EL (cell line): ENCODE measurements at regions not wholly inside any gene's neighbourhood (a gene's known extent, or its start where the extent isn't known, plus 50 kb on each side); places are given as distances from the start of the nearest gene placed in this dataset.
"Not testable (repeated sequence)": the region's sequence is repeated elsewhere in the genome, so short reads cannot be mapped to it uniquely, and the experiment has no call there.

Experiments
- DNase-seq: peaks from one replicate; pipeline ENCODE4 v3.0.0-alpha.2; 2016

DNA sequence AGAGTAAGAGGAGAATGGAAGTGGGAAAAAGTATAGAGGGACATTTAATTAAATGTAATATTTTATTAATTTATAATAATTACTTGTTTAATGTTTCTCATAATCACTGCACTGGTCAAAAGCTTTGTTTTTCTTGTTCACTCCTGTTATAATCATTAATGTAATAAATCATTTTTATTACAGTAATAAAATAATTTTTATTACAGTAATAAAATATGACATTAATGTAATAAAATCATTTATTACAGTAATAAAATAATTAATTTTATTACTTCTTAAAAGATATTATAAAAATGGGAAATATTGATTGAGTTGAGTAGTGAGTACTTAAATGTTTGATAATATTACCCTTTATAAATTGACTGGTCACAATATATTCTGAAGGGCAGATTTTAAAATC, 181.1 kb upstream of the SOX2 start:
- DNase-seq, result no peak

DNA sequence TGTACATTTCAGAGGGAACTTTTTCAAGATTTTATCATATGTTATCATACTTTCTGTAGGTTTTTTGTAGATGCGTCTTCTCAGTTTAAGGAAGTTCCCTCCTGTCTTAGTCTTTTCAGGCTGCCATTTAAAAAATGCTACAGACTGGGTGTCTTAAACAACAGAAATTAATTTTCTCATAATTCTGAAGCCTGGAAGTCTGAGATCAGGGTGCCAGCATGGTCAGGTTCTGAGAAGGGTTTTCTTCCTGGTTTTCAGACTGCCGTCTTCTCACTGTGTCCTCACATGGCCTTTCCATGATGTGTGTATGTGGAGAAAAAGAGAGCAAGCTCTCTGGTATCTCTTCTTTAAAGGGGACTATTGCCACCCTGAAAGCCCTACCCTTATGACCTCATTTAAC, 189.9 kb upstream of the SOX2 start:
- DNase-seq, result no peak

DNA sequence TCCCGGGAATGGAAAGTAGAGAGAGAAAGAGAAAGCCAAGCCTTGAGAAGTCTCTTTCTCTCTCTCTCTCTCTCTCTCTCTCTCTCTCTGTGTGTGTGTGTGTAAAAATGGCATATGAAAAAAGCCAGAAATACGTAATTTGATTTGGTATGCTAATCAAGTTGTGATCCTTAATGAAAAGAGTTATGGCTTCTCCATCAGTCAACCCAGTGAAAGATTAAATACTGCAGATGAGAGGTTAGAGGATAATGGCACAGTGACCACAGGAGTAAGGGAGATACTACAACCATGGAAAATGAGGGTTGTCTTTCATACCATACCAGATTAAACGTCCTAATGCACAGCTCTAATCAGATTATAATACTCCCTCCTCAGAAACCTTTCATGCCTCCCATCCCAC, 193.5 kb upstream of the SOX2 start:
- DNase-seq, result no peak

DNA sequence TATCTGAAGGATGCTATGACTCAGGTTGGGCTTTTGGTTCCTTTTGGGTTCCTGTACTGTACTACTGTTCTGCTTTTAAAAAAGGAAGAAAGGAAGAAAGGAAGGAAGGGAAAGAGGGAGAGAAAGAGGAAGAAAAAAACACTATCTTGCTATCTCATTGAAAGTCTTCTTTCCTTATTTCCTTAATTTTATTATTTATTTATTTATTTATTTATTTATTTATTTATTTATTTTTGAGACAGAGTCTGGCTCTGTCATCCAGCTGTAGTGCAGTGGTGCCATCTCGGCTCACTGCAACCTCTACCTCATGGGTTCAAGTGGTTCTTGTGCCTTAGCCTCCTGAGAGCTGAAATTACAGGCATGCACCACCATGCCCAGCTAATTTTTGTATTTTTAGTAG, 198.9 kb upstream of the SOX2 start:
- DNase-seq, result no peak

DNA sequence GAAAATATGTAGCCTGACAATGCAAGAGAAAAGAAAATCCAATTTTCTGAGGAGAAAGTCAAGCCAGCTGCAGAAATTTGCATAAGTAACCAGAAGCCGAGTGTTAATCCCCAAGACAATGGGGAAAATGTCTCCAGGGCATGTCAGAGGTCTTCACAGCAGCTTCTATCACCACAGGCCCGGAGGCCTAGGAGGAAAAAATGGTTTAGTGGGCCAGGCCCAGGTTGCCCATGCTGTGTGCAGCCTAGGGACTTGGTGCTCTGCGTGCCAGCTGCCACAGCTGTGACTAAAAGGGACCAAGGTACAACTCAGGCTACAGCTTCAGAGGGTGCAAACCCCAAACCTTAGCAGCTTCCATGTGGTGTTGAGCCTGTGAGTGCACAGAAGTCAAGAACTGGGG, 201.2 kb upstream of the SOX2 start:
- DNase-seq, result no peak

DNA sequence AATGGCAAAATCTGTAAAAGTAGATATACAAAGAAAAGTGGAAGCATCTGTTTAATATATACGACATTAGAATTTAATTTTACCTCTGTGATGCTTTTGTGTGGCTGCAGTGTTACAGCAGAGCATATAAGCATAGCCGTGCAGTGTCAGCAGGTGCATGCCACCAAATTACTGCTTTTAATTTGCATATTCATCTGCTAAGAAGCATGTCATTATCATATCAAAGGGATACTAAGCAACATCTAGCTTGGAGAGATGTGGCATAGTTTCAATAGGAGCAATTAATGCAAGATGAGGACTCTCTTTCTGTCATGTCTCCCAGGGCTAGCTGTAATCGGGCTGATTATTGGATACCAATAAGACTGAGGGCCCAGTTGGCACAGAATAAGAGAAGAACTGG, 214.4 kb upstream of the SOX2 start:
- DNase-seq, result no peak

DNA sequence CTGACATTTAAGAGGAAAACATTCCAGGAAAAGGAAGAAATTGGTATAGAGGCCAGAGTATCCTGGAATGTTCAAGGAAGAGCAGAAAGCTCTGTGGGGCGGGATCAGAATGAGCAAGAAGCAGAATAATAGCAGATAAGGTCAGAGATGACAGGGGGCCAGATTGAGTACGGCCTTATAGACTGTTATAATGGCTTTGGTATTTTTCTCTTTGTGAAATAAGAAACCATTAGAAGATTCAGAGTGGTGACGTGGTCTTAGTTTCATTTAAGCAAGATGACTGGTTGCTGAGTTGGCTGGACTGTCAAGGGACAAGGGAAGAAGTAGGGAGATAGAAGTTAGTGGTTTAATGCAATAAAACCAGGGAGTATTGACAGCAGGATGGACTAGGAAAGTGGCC, 218.3 kb upstream of the SOX2 start:
- DNase-seq, result no peak

DNA sequence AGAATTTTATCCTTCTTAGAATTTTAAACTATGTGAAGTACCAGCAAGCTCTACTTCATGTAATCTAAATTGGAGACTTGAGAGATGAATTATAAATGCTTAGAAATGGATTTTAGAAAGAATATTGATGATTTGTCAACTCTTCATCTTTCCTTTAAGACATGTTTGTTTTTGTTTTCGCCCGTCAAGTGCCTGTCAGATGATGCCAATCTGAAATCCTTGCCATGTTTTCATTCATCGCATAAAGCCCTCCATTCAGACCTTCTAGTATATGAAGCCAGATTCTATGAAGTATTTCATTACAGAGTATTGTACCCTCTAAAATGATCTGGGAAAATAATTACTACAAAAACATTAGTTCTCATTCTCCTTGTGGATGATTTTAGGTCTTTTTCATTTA, 223.2 kb upstream of the SOX2 start:
- no peak for DNase-seq

DNA sequence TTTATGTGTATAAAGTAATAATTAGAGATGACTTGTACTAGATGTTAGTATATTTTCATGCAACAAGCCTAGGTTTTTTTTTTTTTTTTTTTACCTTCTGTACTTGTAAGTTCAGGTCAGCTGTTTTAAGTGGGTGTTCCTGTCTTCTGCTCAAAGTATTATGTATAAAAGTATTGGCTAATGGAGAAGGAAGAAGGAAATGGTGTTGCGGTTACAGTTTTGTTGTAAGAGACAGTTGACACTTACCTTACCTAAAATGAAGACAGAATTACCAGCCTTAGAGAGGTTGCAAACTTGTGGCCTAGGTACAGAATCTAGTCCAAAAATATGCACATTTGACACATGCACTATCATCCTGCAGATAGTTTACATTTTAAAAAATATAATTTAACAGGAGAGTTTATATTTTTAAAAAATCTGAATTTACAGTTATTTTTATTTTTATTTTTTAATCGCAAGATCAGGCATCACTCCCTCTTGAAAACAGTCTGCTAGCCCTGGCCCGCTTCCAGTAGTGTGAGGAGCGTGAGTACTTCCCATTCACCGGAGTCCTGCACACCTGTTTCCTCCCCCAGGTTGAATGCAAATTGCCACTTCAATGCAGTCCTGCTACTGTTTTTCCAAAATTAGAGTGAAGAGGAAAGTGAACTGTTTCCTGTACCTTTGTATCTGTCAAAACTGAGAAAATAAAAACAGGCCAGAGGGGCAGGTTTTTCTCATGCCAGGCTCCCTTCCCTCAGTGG, 224.3 kb upstream of the SOX2 start:
- DNase-seq, result no peak

DNA sequence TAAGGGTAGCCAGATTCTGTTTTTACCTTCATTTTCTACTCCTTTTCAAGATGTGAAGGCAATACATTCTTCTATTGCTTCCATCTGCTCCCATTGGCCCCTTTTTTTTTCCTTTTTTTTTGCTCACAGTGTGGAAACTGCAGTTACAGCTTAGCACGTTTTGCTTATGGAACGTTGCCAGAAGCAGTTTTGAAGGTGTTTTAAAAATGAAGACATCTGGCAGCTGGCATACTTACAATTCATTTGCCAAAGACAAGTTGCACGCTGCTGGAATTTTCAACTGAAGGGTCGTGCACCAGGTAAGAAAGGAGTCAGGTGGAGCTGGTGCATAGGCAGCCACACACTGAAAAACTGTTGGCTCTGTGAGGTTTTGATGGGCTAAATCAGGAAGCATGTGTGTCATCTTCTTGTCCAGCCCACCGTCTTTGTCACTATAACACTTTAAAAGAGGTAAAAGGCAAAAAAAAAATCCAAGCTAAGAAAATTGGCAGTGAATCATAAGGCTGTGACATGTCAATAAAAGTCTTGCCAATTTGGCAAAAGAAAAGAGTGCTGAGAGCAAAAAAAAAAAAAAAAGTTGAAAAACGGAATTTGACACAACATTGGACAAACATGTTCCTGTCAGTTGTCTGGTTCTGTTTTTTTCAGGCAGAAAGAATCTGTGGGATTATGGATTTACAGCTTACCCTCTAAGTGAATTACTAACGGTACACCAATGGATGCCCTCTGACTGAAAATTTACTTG, 225.4 kb upstream of the SOX2 start:
- DNase-seq, result no peak

DNA sequence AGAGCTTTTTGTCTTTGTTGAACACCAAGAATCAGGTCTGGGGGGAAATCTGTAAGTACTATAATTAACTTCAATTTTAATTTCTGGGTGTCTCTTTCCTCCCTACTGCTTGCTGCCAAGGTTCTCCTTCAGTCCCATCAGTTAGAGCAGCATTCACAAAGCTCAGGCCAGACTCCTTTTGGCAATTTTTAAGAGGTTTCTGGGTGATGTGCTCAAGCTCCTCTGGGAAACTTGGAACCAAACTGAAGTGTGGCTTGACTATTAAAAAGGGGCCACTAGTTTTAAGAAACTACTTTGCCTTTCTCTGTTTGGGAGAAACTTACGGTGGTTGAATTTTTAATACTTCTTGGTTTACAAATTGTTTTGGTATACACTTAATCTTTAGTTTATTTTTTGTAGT, 227.7 kb upstream of the SOX2 start:
- no peak for DNase-seq

DNA sequence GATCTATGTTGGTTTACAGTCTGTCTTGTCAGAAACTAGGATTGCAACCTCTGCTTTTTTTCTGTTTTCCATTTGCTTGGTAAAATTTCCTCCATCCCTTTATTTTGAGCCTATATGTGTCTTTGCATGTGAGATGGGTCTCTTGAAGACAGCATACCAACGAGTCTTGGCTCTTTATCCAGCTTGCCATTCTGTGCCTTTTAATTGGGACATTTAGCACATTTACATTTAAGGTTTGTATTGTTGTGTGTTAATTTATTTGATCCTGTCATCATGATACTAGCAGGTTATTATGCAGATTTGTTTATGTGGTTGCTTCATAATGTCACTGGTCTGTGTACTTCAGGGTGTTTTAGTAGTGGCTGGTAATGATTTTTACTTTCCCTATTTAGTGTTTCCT, 236.6 kb upstream of the SOX2 start:
- DNase-seq, result not testable (repeated sequence)

DNA sequence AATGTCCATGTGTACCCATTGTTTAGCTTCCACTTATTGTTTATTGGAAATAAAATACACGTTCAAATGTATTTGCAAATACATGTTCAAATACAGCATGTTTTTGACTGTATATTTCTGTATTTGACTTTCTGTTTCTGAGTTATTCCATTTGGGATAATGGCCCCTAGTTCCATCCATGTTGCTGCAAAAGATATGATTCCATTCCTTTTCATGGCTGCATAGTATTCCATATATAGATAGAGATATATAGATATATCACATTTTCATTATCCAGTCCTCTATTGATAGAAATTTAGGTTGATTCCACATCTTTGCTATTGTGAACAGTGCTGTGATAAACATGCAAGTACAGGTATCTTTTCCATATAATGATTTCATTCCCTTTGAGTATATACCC, 241.4 kb upstream of the SOX2 start:
- no peak for DNase-seq

DNA sequence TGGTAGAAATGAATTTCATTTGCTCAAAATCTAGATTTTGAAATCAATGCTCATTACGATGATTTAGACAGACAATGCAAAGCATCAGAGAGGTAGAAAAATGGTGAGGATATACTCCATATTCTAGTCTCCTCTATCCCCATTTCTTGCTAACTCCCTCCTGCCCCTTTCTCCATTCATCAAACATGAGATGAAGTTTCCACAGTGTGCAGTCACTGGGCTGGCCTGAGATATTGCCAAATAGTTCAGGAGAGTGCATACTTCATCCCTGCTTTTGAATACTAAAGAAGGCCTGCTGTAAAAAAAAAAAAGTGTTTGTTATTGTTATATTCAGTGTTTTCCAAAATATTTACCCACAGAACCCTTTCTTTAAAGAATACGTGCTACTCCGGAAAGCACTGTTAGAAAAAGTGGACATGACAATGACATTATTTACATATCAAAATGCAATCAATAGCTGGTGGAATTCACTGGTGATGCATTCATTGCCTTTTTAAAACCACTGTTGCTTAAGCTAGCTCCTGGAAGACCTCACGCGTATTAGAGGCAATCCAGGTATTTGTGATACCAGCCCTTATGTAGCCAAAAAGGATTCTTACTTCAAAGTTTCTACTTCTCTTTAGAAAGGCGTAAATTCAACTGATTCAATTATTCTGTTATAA, 247.6 kb upstream of the SOX2 start:
- no peak for DNase-seq

DNA sequence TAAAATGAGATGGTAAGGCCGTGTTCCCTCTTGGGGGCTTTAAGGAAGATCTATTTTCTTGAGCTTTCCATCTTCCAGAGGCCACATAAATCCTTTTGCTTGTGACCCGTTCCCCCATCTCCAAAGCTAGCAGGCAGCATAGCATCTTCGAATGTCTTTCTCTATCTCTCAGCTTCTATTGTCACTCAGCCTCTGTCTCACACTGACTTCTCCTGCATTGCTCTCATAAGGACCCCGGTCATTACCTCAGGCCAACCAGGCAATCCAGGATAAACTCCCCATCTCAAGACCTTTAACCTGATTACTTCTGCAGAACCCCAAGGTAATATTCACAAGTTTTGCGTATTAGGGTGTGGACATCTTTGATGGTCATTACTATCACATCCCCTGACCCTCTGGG, 250.3 kb upstream of the SOX2 start:
- no peak for DNase-seq

DNA sequence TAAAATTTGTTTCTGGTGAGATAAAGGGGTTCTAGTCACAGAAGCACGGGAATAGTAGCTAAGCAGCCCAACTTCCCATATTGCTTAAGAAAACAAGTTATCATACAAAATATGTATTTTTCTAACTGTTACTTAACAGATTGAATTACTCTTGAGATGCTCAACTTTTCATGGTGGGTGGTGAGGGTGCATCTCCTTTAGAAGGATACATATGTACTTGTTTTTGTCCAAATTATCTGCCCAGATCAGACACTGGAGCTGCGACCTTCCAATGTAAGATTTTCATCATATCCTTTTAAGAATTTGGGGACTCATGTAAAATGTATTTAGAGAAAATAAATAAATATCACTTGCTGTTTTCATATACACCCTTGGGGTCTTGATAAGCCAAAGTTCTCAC, 252.2 kb upstream of the SOX2 start:
- no peak for DNase-seq

DNA sequence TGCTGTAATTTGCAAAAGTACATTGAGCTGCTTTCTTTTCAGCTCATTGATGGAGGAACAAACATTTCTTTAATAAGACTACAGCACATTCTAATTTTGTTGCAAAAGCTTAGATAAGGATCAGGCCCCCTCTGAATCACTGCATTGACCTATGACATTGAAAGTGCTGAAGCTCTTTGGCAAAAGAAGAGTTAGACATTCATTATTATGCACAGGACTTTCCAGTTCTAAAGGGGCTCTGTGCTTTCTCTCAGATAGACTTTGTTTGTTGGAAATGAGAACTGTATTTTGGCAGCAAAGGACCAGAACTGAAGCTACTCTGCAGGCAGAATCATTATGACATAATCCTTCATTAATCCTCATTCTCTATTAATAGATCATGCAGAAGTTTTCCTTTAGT, 252.9 kb upstream of the SOX2 start:
- no peak for DNase-seq

DNA sequence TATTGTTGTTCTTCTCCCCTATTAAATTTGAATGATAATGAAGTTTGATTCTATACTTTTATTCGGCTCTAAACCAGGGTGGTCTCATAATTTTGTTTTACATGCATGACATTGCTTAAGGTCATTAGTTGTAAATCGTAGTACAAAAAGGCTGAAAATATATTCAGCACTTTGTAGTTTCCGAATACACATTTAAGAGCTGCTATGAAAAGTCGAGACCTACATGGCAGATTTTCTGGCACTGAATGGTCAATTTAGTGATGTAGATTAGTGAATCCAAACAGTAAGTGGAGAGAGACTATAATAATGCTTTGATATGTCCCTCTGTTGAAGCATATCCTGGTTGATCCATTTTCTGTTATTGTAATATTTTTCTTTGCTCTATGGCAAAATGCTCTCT, 254.0 kb upstream of the SOX2 start:
- no peak for DNase-seq

DNA sequence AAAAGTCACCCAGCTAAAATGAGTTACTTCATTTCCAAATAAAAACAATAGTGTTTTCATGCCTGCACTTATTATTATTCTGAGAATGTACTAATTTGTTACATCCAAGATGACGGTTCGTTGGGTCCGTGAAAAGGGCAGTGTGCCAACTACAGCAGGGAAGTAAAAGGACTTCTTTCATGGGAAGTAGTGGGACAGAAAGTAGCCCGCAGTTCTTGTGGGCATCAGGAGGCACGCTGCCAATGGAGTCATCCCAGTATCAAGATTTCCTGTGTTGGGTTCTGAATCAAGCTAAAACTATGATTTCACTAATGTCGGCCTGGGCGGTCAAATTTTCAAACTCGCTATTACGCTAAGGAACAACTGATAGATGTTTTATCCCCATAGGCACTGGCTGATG, 254.5 kb upstream of the SOX2 start:
- no peak for DNase-seq

DNA sequence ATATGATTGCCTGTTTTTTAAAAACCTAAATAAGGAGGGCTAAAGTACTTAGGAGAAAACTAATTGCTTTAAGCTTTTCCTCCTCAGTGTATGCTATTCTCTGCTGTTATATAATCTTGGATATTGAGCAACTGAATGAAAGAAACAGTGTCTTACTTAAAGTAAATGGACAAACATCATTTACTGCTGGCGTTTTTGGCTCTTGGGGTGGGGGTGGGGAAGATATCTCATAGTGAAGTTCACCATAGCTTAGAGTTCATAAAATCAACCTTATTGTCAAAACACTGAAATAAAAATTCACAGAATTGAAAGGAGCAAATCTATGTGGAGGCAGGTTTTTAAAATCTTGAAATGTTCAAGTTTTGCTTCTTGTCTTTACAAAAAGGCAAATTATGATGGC, 256.4 kb upstream of the SOX2 start:
- DNase-seq, result no peak

DNA sequence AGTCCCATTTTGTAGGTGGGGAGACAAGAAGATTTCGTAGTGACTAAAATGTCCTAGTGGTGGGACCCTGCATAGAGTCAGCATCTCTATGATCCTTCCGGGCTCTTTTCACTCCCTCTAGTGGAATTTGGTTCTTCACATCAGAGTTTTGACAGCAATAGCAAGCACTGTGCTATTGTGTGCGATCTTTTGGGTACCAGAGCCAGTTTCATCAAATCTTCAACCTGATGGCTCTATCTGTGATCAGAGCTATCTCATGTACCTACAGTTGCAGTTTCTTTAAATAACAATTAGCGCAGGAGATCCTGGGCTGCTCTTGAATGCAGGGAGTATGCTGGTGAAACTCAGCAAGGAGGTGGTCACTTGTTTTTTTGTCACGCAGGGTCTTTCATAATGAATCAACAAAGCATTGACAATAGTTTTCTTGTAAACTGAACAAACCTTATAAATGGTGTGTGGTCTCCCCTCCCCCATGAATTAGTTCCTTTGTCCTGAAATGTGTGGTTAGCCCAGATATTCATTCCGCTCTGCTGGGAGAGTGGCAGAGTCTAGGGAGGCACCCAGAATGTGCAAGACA, 257.2 kb upstream of the SOX2 start:
- DNase-seq, result no peak

DNA sequence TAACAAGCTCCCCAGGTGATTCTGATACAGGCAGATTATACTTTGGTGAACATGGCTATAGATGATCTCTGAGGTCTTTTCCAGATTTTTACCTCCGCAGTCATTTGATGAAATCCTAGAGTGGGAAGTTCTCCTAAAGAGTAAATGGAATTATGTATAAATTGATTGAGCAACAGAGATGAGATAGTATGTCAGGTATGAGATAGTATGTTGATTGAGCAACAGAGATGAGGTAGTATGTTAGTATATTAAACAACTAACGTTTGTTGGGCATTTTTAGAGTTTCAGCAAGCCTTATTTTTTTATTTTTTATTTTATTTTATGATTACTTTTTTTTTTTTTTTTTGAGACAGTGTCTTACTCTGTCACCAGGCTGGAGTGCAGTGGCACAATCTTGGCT, 265.0 kb upstream of the SOX2 start:
- no peak for DNase-seq

DNA sequence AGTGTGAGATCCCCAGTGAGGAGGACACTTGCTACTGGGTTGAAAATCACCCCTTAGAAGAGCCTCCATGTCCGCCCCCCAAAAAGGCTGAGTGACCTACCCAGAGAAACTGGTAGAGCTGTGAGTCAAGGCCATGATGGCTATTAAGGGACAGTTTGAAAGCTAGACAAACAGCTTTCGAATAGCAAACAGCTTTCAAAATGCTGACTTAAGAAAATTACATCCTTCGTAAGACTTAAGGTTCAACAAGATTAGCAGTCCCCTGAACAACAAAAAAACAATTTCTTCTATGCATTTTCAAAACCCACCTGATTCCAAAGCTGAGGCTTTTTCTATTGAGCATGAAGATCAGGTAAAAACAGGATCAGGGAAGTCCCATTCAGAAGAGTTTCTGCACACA, 269.7 kb upstream of the SOX2 start:
- DNase-seq, result no peak

DNA sequence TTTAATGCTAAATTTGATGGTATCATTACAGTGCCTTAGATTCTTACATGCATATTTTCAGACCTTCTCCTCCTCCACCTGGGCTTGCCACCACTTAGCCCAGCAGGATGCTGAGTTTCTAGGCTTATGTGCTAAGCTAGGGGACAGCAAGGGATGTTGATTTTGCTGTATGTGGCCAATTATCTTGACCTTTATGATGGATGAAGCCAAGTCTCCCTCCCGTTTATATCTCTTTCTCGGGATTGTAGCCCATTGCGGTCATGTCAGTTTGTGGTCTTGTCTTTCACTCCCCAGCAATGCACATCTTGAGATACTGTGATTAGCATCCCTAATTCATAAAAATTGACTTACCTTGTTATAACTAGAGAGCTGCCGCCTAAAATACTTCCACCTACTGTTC, 278.7 kb upstream of the SOX2 start:
- no peak for DNase-seq
